GM19025 (cell line): ENCODE measurements at regions not wholly inside any gene's neighbourhood (a gene's known extent, or its start where the extent isn't known, plus 50 kb on each side); places are given as distances from the start of the nearest gene placed in this dataset.

ENCODE experiments used
- ATAC-seq: cut with Tn5 transposase; IDR thresholded peaks from one replicate; pipeline ENCODE4 v1.9.1; 2021; ENCODE audit warnings: mild to moderate bottlenecking, low read depth, moderate library complexity; ENCODE audit not compliant: unreplicated experiment

GRCh38 chr4:19380600-19380999 lies 871.1 kb upstream of the SLIT2 start:
- ATAC-seq, result no peak

GRCh38 chr4:19379191-19379708 lies 872.5 kb upstream of the SLIT2 start:
- ATAC-seq, result no peak

- ATAC-seq, result no peak
Measured at GRCh38 chr4:19375931-19376330, 875.8 kb upstream of the SLIT2 start.

GRCh38 chr4:19375136-19375804 lies 876.4 kb upstream of the SLIT2 start:
- ATAC-seq, result no peak

- ATAC-seq, result no peak
Measured at GRCh38 chr4:19372390-19372789, 879.3 kb upstream of the SLIT2 start.

- ATAC-seq, result no peak
Measured at GRCh38 chr4:19368800-19369199, 882.9 kb upstream of the SLIT2 start.

- no peak for ATAC-seq
Measured at GRCh38 chr4:19366916-19367315, 884.8 kb upstream of the SLIT2 start.

GRCh38 chr4:19358015-19358414 lies 893.7 kb upstream of the SLIT2 start:
- ATAC-seq, result no peak

GRCh38 chr4:19349416-19349815 lies 902.3 kb upstream of the SLIT2 start:
- ATAC-seq, result no peak

- no peak for ATAC-seq
Measured at GRCh38 chr4:19348746-19349145, 903.0 kb upstream of the SLIT2 start.

GRCh38 chr4:19346636-19347035 lies 905.1 kb upstream of the SLIT2 start:
- ATAC-seq, result no peak

- ATAC-seq, result no peak
Measured at GRCh38 chr4:19329631-19330030, 922.1 kb upstream of the SLIT2 start.

GRCh38 chr4:19329077-19329476 lies 922.6 kb upstream of the SLIT2 start:
- no peak for ATAC-seq

- ATAC-seq, result no peak
Measured at GRCh38 chr4:19327364-19327763, 924.3 kb upstream of the SLIT2 start.

GRCh38 chr4:19324184-19324583 lies 927.5 kb upstream of the SLIT2 start:
- ATAC-seq, result no peak

GRCh38 chr4:19319607-19320006 lies 932.1 kb upstream of the SLIT2 start:
- ATAC-seq, result no peak

- ATAC-seq, result no peak
Measured at GRCh38 chr4:19317377-19317776, 934.3 kb upstream of the SLIT2 start.

GRCh38 chr4:19314116-19314515 lies 937.6 kb upstream of the SLIT2 start:
- ATAC-seq, result no peak

- ATAC-seq, result no peak
Measured at GRCh38 chr4:19309378-19309777, 942.3 kb upstream of the SLIT2 start.

GRCh38 chr4:19304028-19304427 lies 947.7 kb upstream of the SLIT2 start:
- ATAC-seq, result no peak

GRCh38 chr4:19301527-19301926 lies 950.2 kb upstream of the SLIT2 start:
- no peak for ATAC-seq

GRCh38 chr4:19300213-19300612 lies 951.5 kb upstream of the SLIT2 start:
- ATAC-seq, result no peak

- no peak for ATAC-seq
Measured at GRCh38 chr4:19298998-19299397, 952.7 kb upstream of the SLIT2 start.
